DND-41 (cell line): ENCODE measurements at regions not wholly inside any gene's neighbourhood (a gene's known extent, or its start where the extent isn't known, plus 50 kb on each side); places are given as distances from the start of the nearest gene placed in this dataset.
"Not testable (repeated sequence)": the region's sequence is repeated elsewhere in the genome, so short reads cannot be mapped to it uniquely, and the experiment has no call there.

Source experiments
- ATAC-seq: fragments of 200-7000 bp; cut with Tn5 transposase; 3 replicates; pipeline ENCODE4 v1.9.1; 2021; ENCODE audit warnings: low read depth; ENCODE audit not compliant: insufficient read depth
- DNase-seq: peaks from one replicate; pipeline ENCODE4 v3.0.0-alpha.2; 2020
- H2AFZ ChIP-seq: 2 replicates; pipeline ENCODE4 v1.6.0; 2012; ENCODE audit warnings: low read depth, low read length
- H3K27ac ChIP-seq: 2 replicates; pipeline ENCODE4 v1.5.1; 2012; ENCODE audit warnings: low read length, inconsistent platforms
- H3K27me3 ChIP-seq: fragments of 200-600 bp; sonication (generic); 2 replicates; pipeline ENCODE4 v1.6.0; 2012; ENCODE audit warnings: low read length, mild to moderate bottlenecking, inconsistent platforms; ENCODE audit not compliant: insufficient read depth, poor library complexity
- H3K36me3 ChIP-seq: 2 replicates; pipeline ENCODE4 v1.5.1; 2012; ENCODE audit warnings: low read length, inconsistent platforms; ENCODE audit not compliant: insufficient read depth
- H3K4me1 ChIP-seq: 2 replicates; pipeline ENCODE4 v1.5.1; 2012; ENCODE audit warnings: mild to moderate bottlenecking, low read length; ENCODE audit not compliant: insufficient read depth
- H3K4me2 ChIP-seq: 2 replicates; pipeline ENCODE4 v1.6.0; 2012; ENCODE audit warnings: mild to moderate bottlenecking, moderate library complexity, low read length, inconsistent platforms; ENCODE audit not compliant: insufficient read depth
- H3K4me3 ChIP-seq, 2 experiments: fragments of 200-600 bp in 1 of 2; shearing (Covaris generic) in 1 of 2; 2 replicates each; pipeline ENCODE4 v1.5.1; 2012 to 2016; ENCODE audit warnings: inconsistent platforms in 2 of 2, low read length in 2 of 2, mild to moderate bottlenecking in 2 of 2, low read depth in 1 of 2, moderate library complexity in 1 of 2
- H3K79me2 ChIP-seq: 2 replicates; pipeline ENCODE4 v1.6.0; 2012; ENCODE audit warnings: low read length, inconsistent platforms; ENCODE audit not compliant: insufficient read depth
- H3K9ac ChIP-seq: 2 replicates; pipeline ENCODE4 v1.6.0; 2012; ENCODE audit warnings: low read depth, mild to moderate bottlenecking, inconsistent platforms, low read length, moderate library complexity
- H3K9me3 ChIP-seq: 2 replicates; pipeline ENCODE4 v1.5.1; 2012; ENCODE audit warnings: low read length, moderate library complexity, mild to moderate bottlenecking, inconsistent platforms; ENCODE audit not compliant: insufficient read depth, severe bottlenecking
- H4K20me1 ChIP-seq: 2 replicates; pipeline ENCODE4 v1.6.0; 2012; ENCODE audit warnings: low read length; ENCODE audit not compliant: insufficient read depth
- EZH2 ChIP-seq: IDR thresholded peaks from 3 replicates; pipeline ENCODE4 v1.6.1; 2012; ENCODE audit warnings: borderline replicate concordance, low read depth, mild to moderate bottlenecking, moderate library complexity, low read length, inconsistent platforms; ENCODE audit not compliant: severe bottlenecking
- TF ChIP-seq, protein P1 (sequence below): IDR thresholded peaks from 2 replicates; pipeline ENCODE4 v1.5.1; 2012; ENCODE audit warnings: borderline replicate concordance, low read length, moderate library complexity, mild to moderate bottlenecking; ENCODE audit not compliant: poor library complexity, severe bottlenecking; ENCODE audit errors: extremely low read depth

DNA sequence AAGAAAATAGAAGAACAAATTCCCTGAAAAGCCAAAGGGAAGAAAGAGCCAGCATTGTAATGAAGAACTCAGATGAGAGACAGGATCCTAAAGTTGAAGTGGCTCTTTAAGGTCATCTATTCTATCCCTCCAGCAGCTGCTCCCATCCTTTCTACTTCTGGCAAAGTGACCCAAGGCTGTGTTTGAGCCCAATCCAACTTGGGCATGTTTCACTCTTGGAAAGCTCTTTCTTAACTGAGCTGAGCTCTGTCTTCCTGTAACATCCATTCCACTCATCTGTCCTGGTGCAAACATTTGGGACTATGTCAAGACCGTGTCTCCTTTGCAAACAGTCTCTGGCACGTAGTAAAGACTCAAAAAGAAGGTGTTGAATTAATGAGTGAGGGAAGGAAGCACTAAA lies 298.1 kb upstream of the IGF1R start:
- no peaks in the 10 kb centered on the region for H3K36me3 ChIP-seq
- H4K20me1 ChIP-seq: no peaks in the 10 kb centered on the region
- H2AFZ ChIP-seq: no peak overlapping the region
- no peak overlapping the region for H3K9ac ChIP-seq
- no peaks in the 10 kb centered on the region for H3K4me1 ChIP-seq
- H3K9me3 ChIP-seq: no peaks in the 10 kb centered on the region
- no peak overlapping the region for H3K4me2 ChIP-seq
- no peak for ATAC-seq
- TF ChIP-seq, protein P1, sequence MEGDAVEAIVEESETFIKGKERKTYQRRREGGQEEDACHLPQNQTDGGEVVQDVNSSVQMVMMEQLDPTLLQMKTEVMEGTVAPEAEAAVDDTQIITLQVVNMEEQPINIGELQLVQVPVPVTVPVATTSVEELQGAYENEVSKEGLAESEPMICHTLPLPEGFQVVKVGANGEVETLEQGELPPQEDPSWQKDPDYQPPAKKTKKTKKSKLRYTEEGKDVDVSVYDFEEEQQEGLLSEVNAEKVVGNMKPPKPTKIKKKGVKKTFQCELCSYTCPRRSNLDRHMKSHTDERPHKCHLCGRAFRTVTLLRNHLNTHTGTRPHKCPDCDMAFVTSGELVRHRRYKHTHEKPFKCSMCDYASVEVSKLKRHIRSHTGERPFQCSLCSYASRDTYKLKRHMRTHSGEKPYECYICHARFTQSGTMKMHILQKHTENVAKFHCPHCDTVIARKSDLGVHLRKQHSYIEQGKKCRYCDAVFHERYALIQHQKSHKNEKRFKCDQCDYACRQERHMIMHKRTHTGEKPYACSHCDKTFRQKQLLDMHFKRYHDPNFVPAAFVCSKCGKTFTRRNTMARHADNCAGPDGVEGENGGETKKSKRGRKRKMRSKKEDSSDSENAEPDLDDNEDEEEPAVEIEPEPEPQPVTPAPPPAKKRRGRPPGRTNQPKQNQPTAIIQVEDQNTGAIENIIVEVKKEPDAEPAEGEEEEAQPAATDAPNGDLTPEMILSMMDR: no peak
- TF ChIP-seq EZH2: no peak
- no peak overlapping the region for H3K27ac ChIP-seq
- H3K4me3 ChIP-seq: no peak overlapping the region
- no peaks in the 10 kb centered on the region for H3K79me2 ChIP-seq
- DNase-seq: no peak
- H3K27me3 ChIP-seq: no peaks in the 10 kb centered on the region

DNA sequence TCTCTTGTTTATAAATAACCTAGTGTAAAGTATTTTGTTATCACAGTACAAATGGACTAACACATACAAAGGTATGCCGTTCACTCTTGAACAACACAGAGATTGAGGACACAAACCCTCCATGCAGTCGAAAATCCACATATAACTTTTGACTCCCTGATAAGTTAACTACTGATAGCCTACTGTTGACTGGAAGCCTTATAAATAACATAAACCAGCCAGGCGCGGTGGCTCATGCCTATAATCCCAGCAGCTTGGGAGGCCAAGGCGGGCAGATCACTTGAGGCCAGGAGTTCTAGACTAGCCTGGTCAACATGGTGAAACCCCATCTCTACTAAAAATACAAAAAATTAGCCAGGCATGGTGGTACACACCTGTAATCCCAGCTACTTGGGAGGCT lies 290.1 kb upstream of the IGF1R start:
- H4K20me1 ChIP-seq, H3K27ac ChIP-seq, H3K9me3 ChIP-seq, H3K36me3 ChIP-seq, H3K27me3 ChIP-seq, H3K4me1 ChIP-seq, H2AFZ ChIP-seq, H3K79me2 ChIP-seq, H3K4me3 ChIP-seq, ATAC-seq, H3K4me2 ChIP-seq, H3K9ac ChIP-seq, DNase-seq: not testable (repeated sequence)

- no peaks in the 10 kb centered on the region for H4K20me1 ChIP-seq
- H3K4me1 ChIP-seq: no peaks in the 10 kb centered on the region
- no peaks in the 10 kb centered on the region for H3K79me2 ChIP-seq
- peaks cover 7% of the 10 kb centered on the region for H3K9me3 ChIP-seq
- no peak overlapping the region for H3K4me2 ChIP-seq
- H3K27me3 ChIP-seq: peaks cover 2% of the 10 kb centered on the region
- ATAC-seq (no peak), DNase-seq (no peak)
- no peak overlapping the region for H3K9ac ChIP-seq
- H3K4me3 ChIP-seq: no peak overlapping the region
- TF ChIP-seq, protein P1: no peak
- no peak for TF ChIP-seq EZH2
- H2AFZ ChIP-seq: no peak overlapping the region
- H3K27ac ChIP-seq: no peak overlapping the region
- no peaks in the 10 kb centered on the region for H3K36me3 ChIP-seq
Measured at GRCh38 chr15:98358971-98359370, 289.4 kb upstream of the IGF1R start.

- no peaks in the 10 kb centered on the region for H3K9me3 ChIP-seq
- no peaks in the 10 kb centered on the region for H3K36me3 ChIP-seq
- no peak overlapping the region for H3K9ac ChIP-seq
- H2AFZ ChIP-seq: no peak overlapping the region
- ATAC-seq (no peak), DNase-seq (no peak)
- no peaks in the 10 kb centered on the region for H4K20me1 ChIP-seq
- H3K4me2 ChIP-seq: no peak overlapping the region
- no peak overlapping the region for H3K4me3 ChIP-seq
- H3K4me1 ChIP-seq: no peaks in the 10 kb centered on the region
- H3K79me2 ChIP-seq: no peaks in the 10 kb centered on the region
- TF ChIP-seq, protein P1: no peak
- TF ChIP-seq EZH2: no peak
- H3K27me3 ChIP-seq: peaks cover 2% of the 10 kb centered on the region
- H3K27ac ChIP-seq: no peak overlapping the region
Measured at GRCh38 chr15:98363416-98363815, 284.9 kb upstream of the IGF1R start.
